Activated T-helper 17 cell treated with anti-CD3 and anti-CD28 coated beads, Interleukin-2, amount 50 U/mL, for 72 hours (primary cell): ENCODE measurements at regions not wholly inside any gene's neighbourhood (a gene's known extent, or its start where the extent isn't known, plus 50 kb on each side); places are given as distances from the start of the nearest gene placed in this dataset.
"Not testable (repeated sequence)": the region's sequence is repeated elsewhere in the genome, so short reads cannot be mapped to it uniquely, and the experiment has no call there.

ENCODE experiments used
- ATAC-seq: fragments of 150-1000 bp; cut with Tn5 transposase; replicated peaks from 2 replicates; pipeline ENCODE4 v1.10.0; 2021; ENCODE audit warnings: mild to moderate bottlenecking, moderate library complexity
- H3K27ac Mint-ChIP-seq: one replicate; pipeline ENCODE4 v1.8.0; 2022; ENCODE audit warnings: mixed read lengths
- H3K27me3 Mint-ChIP-seq: one replicate; pipeline ENCODE4 v1.8.0; 2022; ENCODE audit warnings: mixed read lengths
- H3K36me3 Mint-ChIP-seq: one replicate; pipeline ENCODE4 v1.8.0; 2022; ENCODE audit warnings: low read depth, mild to moderate bottlenecking, mixed read lengths
- H3K4me1 Mint-ChIP-seq: one replicate; pipeline ENCODE4 v1.8.0; 2022; ENCODE audit warnings: mixed read lengths
- H3K4me3 Mint-ChIP-seq: one replicate; pipeline ENCODE4 v1.8.0; 2022; ENCODE audit warnings: mild to moderate bottlenecking, mixed read lengths
- H3K9me3 Mint-ChIP-seq: one replicate; pipeline ENCODE4 v1.8.0; 2022; ENCODE audit warnings: mixed read lengths

DNA sequence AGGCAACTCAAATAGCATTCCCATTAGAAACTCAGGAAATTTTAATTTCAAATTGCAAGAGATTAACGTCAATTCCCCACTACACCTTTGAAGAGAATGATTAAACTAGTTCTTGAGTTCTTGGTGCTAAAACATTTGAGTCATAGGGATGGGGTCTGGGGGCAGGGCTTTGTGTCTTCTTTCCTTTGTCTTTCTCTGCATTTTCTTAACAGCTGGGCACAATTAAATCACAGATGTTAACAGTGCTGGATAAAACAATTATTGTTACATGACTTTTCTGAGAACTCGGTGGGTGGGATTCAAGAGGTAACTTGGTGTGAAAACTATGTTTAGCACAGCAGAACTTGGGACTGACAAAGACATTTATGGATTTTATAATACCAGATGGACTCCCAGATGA lies 351.9 kb upstream of the TNC start:
- peaks cover 3% of the 10 kb centered on the region for H3K27me3 Mint-ChIP-seq
- H3K27ac Mint-ChIP-seq: no peak overlapping the region
- no peak overlapping the region for H3K4me3 Mint-ChIP-seq
- H3K4me1 Mint-ChIP-seq: no peaks in the 10 kb centered on the region
- no peak for ATAC-seq
- H3K9me3 Mint-ChIP-seq: no peaks in the 10 kb centered on the region
- H3K36me3 Mint-ChIP-seq: no peaks in the 10 kb centered on the region

DNA sequence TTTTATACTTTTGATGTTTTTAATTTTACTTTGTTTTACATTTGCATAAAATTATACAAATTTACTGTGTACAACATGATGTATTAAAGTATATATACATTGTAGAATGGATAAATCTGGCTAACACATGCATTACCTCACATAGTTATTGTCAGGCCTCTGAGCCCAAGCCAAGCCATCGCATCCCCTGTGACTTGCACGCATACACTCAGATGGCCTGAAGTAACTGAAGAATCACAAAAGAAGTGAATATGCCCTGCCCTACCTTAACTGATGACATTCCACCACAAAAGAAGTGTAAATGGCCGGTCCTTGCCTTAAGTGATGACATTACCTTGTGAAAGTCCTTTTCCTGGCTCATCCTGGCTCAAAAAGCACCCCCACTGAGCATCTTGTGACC lies 355.1 kb upstream of the TNC start:
- not testable (repeated sequence) for H3K27me3 Mint-ChIP-seq, H3K4me3 Mint-ChIP-seq, ATAC-seq, H3K9me3 Mint-ChIP-seq, H3K36me3 Mint-ChIP-seq, H3K27ac Mint-ChIP-seq, H3K4me1 Mint-ChIP-seq

DNA sequence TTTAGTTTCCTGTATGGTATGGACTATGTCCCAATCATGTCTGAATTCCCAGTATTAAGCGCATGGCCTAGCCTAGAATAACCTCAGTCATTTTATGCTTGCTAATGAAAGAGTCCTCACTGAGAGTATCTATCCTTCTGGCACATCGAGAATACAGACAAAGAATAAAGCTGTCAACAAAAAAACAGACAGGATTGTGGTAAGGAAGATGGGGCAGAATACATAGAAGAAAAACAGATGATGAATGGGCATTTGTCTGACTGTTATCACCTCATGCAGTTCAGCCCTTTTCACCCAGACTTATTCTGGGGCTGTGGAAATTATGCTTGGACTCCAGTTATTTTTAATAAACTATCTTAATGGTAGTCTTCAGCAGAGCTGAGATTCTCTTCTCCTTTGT lies 363.8 kb upstream of the TNC start:
- H3K27ac Mint-ChIP-seq: no peak overlapping the region
- H3K4me3 Mint-ChIP-seq: no peak overlapping the region
- no peak for ATAC-seq
- no peaks in the 10 kb centered on the region for H3K9me3 Mint-ChIP-seq
- H3K27me3 Mint-ChIP-seq: no peaks in the 10 kb centered on the region
- no peaks in the 10 kb centered on the region for H3K4me1 Mint-ChIP-seq
- H3K36me3 Mint-ChIP-seq: no peaks in the 10 kb centered on the region

DNA sequence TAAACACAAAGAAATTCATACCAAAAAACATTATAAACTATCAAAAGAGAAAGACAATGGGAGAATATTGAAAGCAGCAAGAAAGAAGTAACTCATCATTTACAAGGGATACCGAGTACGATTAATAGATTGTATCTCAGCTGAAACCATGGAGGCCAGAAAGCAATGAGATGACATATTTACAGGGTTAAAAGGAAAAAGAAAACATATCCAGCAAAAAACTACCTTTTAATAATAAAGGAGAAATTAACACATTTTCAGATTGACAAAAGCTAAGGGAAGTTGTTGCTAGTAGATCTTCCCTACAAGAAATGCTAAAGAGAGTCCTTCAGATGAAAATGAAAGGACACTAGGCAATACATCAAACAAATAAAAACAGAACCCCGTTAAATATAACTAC lies 364.8 kb upstream of the TNC start:
- no peaks in the 10 kb centered on the region for H3K27me3 Mint-ChIP-seq
- no peak overlapping the region for H3K27ac Mint-ChIP-seq
- no peaks in the 10 kb centered on the region for H3K4me1 Mint-ChIP-seq
- H3K9me3 Mint-ChIP-seq: no peaks in the 10 kb centered on the region
- no peaks in the 10 kb centered on the region for H3K36me3 Mint-ChIP-seq
- ATAC-seq: no peak
- no peak overlapping the region for H3K4me3 Mint-ChIP-seq

DNA sequence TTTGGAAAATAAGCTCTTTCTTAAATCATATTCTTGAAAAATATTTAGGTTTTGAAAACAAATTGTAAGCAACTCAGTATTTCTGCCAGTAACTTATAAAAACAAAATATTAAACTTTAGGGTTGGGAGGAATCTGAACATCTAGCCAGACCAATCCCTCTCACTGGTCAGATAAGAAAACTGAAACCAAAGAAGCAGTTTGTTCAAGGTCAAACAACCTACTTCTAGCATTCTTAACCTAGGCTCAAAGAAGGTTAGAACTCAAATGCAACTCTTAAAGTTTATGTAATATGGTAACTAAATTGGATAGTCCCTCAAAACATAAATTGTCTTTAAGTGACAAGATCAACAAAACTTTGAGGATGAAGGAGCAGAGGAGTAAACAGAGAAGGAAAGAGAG lies 374.9 kb upstream of the TNC start:
- Mint-ChIP-seq H3K9me3 (no peaks in the 10 kb centered on the region), H3K27me3 (peaks cover 38% of the 10 kb centered on the region), H3K27ac (no peak overlapping the region), H3K4me1 (no peaks in the 10 kb centered on the region), H3K4me3 (no peak overlapping the region), H3K36me3 (no peaks in the 10 kb centered on the region)
- ATAC-seq: no peak

DNA sequence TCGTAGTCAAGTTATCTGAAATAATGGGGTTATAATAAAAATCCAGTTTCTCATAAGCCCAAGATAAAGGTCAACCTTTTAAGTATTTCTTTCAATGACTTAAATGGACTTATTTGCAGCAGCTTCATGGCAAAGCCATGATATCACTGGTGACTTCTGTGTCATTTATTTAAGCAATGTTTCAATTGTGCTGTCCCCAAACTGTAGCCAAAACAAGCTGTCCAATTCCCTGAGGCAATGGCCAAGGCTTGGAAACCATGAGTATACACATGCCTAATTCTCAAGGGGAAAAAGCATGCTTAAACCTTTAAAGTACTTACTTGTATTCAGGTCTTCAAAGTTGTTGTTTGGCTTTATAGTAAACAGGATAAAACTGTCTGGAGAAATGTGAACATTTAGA lies 376.4 kb upstream of the TNC start:
- Mint-ChIP-seq H3K36me3 (no peaks in the 10 kb centered on the region), H3K4me3 (no peak overlapping the region)
- ATAC-seq: no peak

DNA sequence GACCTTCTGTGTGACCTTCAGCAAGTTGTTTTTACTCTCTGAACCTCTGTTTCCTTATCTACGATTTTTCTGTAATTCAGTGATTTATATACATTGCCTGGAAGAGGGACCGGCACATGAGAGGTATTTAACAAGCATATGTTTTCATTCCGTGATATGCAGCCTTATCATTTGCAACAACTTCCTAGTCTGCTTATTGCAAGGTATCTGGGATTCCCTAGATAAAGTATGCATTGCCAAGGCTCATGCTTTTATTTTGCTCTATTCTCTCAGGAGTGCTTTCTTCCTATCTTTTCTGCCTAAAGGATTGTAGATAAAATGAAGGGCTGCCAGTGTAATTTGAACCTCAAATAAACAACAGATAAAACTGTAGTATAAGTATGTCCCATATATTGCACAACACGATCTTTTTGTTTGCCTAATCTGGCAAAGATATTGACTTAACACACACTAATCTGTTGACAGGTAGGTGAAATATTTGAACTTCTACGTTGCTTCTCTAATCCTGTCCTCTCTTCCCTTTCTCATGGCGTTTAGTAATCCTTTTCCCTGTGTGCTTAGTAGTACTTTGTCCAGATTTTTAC lies 377.2 kb upstream of the TNC start:
- no peak for ATAC-seq

More for the DNA sequence above, 376.4 kb upstream of the TNC start:
- no peak overlapping the region for H3K27ac Mint-ChIP-seq
- peaks cover 35% of the 10 kb centered on the region for H3K27me3 Mint-ChIP-seq
- no peaks in the 10 kb centered on the region for H3K4me1 Mint-ChIP-seq
- no peaks in the 10 kb centered on the region for H3K9me3 Mint-ChIP-seq

DNA sequence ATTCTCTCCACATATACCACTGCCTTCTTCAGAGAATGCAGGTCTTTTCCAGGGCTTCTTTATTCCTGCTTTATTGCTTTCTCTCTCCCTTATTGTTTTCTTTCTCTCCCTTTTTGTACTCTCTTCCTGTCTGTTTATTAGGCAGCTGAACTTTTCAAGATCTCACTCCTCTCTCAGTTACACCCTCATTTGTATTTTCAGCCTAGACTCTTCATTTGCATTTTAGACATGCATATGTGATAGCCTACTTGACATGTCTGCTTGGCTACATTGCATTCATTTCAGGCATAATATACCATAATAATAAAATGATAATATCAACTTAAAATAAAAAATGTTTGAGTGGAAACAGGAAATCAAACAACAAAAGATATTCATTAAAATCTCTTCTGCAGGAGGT lies 377.9 kb upstream of the TNC start:
- Mint-ChIP-seq H3K4me1 (no peaks in the 10 kb centered on the region), H3K27me3 (peaks cover 40% of the 10 kb centered on the region), H3K9me3 (no peaks in the 10 kb centered on the region), H3K36me3 (no peaks in the 10 kb centered on the region), H3K4me3 (no peak overlapping the region), H3K27ac (no peak overlapping the region)
- no peak for ATAC-seq

More for the DNA sequence above, 377.2 kb upstream of the TNC start:
- Mint-ChIP-seq H3K4me1 (no peaks in the 10 kb centered on the region), H3K9me3 (no peaks in the 10 kb centered on the region), H3K27ac (no peak overlapping the region), H3K36me3 (no peaks in the 10 kb centered on the region), H3K27me3 (peaks cover 34% of the 10 kb centered on the region), H3K4me3 (no peak overlapping the region)

DNA sequence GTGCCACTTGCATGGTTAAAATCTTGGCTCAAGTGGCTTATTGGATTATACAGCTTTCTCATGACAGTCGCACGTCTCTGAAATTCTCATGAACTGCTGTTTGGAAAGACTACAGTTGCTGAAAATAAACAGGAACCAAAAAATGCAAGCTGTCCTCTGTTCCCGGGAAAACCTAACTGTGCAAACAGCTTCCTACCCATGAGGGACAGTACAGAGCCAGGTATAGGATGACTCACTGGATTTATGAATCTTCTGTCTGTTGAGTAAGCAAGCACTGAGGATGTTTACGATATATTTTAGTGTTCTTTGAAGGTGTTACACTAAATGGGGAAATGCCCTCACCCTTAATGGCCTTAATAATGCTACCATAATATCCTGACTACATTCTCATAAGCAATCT lies 380.3 kb upstream of the TNC start:
- Mint-ChIP-seq H3K9me3 (no peaks in the 10 kb centered on the region), H3K4me1 (no peaks in the 10 kb centered on the region), H3K27ac (no peak overlapping the region), H3K27me3 (peaks cover 32% of the 10 kb centered on the region), H3K4me3 (no peak overlapping the region), H3K36me3 (no peaks in the 10 kb centered on the region)
- ATAC-seq: no peak

DNA sequence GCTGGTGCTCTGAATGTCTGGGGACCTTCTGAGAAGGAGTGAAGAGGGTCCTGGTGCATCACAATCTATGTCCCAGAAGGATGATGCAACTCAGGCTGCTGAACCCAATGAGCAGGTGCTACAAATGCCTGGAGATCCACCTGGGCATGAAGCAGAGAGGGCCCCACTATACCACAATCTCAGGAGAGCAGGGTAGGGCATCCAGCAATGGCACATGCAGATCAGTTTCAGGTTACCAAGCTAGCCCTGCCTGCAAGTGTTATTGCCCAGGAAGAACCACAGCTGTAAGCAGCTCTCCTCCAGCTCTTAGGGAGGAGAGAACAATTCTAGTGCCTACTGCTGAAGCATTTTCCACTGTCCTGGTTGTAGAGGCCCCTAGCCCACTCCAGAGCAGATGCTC lies 389.2 kb upstream of the TNC start:
- no peaks in the 10 kb centered on the region for H3K4me1 Mint-ChIP-seq

DNA sequence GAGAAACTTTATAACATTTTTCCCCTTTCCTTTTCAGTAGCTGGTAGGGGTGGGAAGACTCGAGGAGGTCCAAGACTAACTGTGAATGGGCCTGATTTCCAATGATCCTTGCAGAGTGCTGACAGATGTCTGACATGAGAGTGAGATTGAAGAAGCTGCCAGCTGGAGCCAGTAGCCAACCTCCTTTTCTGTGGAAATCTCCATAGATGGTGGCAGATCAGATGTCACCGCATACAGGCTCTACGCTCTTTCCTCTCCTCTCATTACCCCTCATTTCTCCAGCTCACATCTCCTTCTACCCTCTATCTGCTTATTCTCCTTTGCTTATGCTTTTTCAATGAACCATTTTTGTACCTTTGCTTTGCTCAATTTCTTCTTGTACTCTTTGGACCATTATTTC lies 395.2 kb upstream of the TNC start:
- H3K4me3 Mint-ChIP-seq: no peak overlapping the region
- peaks cover 5% of the 10 kb centered on the region for H3K27me3 Mint-ChIP-seq
- H3K9me3 Mint-ChIP-seq: no peaks in the 10 kb centered on the region
- H3K4me1 Mint-ChIP-seq: no peaks in the 10 kb centered on the region
- no peak overlapping the region for H3K27ac Mint-ChIP-seq
- no peaks in the 10 kb centered on the region for H3K36me3 Mint-ChIP-seq
- ATAC-seq: no peak

More for the DNA sequence above, 389.2 kb upstream of the TNC start:
- Mint-ChIP-seq H3K9me3 (no peaks in the 10 kb centered on the region), H3K36me3 (no peaks in the 10 kb centered on the region), H3K27me3 (peaks cover 14% of the 10 kb centered on the region), H3K27ac (no peak overlapping the region), H3K4me3 (no peak overlapping the region)
- no peak for ATAC-seq

DNA sequence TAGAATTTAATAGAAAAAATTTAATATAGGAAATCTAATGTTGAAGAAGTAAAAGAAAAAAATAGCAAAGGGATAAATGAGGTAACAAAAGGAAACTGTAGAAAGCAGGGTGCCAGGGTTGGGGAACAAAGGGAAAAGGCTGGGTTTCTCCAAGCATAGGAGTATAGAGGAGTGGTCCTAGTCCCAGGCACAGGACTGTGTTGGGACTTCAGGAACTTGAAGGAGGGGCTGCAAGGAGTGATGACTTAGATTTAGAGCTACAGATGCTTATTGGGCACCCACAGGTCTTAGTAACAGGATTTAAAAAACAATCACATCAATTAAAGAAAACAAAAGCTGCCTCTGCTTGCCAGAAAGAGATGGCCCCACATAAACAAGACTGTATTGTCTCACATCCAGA lies 396.5 kb upstream of the TNC start:
- no peaks in the 10 kb centered on the region for H3K4me1 Mint-ChIP-seq
- ATAC-seq: no peak
- H3K27me3 Mint-ChIP-seq: peaks cover 5% of the 10 kb centered on the region
- no peak overlapping the region for H3K4me3 Mint-ChIP-seq
- no peaks in the 10 kb centered on the region for H3K9me3 Mint-ChIP-seq
- no peaks in the 10 kb centered on the region for H3K36me3 Mint-ChIP-seq
- H3K27ac Mint-ChIP-seq: no peak overlapping the region

DNA sequence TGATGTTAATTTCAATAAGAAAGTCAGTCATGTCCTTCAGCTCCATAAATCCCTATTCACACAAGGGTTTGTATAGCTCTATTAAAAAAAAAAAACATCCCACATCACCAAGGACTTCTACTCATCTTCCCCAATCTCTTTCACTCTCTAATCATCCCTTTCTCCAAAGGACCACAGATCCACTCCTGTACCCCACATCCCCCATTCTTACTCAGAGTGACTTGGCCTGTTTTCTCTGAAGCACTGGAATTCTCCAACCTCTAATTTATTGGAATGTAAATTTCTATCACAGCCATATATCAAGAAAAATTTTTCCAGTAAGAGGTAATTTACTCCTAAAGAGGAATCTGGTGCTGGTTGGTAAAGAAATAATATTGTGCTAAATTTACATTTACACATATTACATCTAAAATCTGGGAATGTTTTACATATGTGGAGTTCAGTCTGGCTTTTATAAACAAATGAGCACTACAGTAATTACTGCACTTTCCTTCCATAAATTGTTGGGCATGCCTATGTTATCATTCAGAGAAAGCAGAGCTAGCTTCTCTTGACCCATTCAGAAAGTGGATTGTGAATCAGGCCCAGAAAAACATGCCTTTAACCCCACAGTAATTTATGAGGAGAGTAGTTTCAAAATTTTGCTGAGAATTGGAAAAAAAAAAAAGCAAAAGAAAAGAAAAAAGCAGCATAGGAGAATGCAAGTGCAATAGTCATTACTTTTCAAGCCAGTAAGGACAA lies 399.5 kb upstream of the TNC start:
- Mint-ChIP-seq H3K27ac (no peak overlapping the region), H3K36me3 (no peaks in the 10 kb centered on the region), H3K4me3 (no peak overlapping the region), H3K9me3 (no peaks in the 10 kb centered on the region), H3K4me1 (no peaks in the 10 kb centered on the region), H3K27me3 (peaks cover 3% of the 10 kb centered on the region)
- ATAC-seq: no peak

DNA sequence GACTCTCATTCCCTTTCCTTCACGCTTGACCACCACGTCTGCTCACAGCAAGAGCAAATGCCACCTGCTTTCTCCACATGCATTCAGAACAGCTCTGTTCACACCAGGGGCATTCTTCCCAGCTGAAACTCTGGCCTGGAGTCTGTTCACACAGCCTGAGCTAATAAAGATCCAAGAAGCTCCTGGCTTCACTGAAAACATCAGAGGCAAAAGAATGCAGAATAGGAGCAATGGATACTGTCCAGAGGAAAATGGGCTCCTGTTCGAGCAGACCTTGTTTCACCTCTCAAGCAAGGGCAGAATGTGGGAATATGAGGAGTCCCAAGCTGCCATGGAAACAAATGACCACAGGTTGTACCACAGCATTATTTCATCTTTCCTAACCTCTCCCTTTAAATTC lies 402.7 kb upstream of the TNC start:
- ATAC-seq: no peak
- no peaks in the 10 kb centered on the region for H3K9me3 Mint-ChIP-seq
- H3K4me3 Mint-ChIP-seq: no peak overlapping the region
- no peaks in the 10 kb centered on the region for H3K4me1 Mint-ChIP-seq
- peaks cover 14% of the 10 kb centered on the region for H3K27me3 Mint-ChIP-seq
- no peaks in the 10 kb centered on the region for H3K36me3 Mint-ChIP-seq
- H3K27ac Mint-ChIP-seq: no peak overlapping the region

DNA sequence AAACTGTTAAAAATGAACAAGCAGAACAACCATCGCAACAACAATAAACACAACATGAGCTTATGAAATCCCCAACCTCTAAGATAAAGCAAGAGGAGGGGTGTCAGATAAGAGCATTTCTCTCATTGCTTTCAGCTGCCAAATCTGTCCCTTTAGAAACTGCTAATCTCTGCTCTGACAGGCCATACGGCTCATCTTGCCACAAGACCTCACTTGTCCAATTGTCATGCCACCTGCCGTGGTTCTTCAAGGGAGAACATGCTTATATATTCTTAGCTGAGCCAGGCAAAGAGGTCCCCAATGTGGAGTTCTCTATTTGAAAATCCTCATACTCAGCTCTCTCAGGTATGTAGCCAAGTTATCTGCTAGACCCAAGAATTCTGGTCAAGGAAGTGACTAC lies 405.0 kb upstream of the TNC start:
- H3K36me3 Mint-ChIP-seq: no peaks in the 10 kb centered on the region
- H3K4me3 Mint-ChIP-seq: no peak overlapping the region
- no peaks in the 10 kb centered on the region for H3K9me3 Mint-ChIP-seq
- no peaks in the 10 kb centered on the region for H3K4me1 Mint-ChIP-seq
- peaks cover 15% of the 10 kb centered on the region for H3K27me3 Mint-ChIP-seq
- no peak overlapping the region for H3K27ac Mint-ChIP-seq
- no peak for ATAC-seq
